ENCODE measurements at regions not wholly inside any gene's neighbourhood (a gene's known extent, or its start where the extent isn't known, plus 50 kb on each side); places are given as distances from the start of the nearest gene placed in this dataset.

- no peaks in the 10 kb centered on the region for H3K27me3 ChIP-seq
- H3K27ac ChIP-seq = no peak overlapping the region
- no peaks in the 10 kb centered on the region for H3K36me3 ChIP-seq
- H3K9me3 ChIP-seq = no peaks in the 10 kb centered on the region
- no peak overlapping the region for H3K4me3 ChIP-seq
- DNase-seq (no peak), ATAC-seq (no peak)
- intact Hi-C loops (cut with DNase I) = no loop called here
- no peak for TF ChIP-seq CTCF (IDR thresholded peaks at IDR 0.05)
- no peaks in the 10 kb centered on the region for H3K4me1 ChIP-seq
These were observed 1023.0 kb upstream of the ACVR2A start for GRCh38 chr2:146821836-146822316.

- no peak overlapping the region for H3K27ac ChIP-seq
- H3K27me3 ChIP-seq = no peaks in the 10 kb centered on the region
- no peak overlapping the region for H3K4me3 ChIP-seq
- DNase-seq (no peak), ATAC-seq (no peak)
- H3K4me1 ChIP-seq = no peaks in the 10 kb centered on the region
- no peaks in the 10 kb centered on the region for H3K9me3 ChIP-seq
- H3K36me3 ChIP-seq = no peaks in the 10 kb centered on the region
- intact Hi-C loops (cut with DNase I) = no loop called here
- TF ChIP-seq CTCF (IDR thresholded peaks at IDR 0.05) = no peak
These were observed 1024.2 kb upstream of the ACVR2A start for GRCh38 chr2:146820672-146821071.

- H3K9me3 ChIP-seq = no peaks in the 10 kb centered on the region
- TF ChIP-seq CTCF (IDR thresholded peaks at IDR 0.05) = no peak
- no peaks in the 10 kb centered on the region for H3K36me3 ChIP-seq
- no peak overlapping the region for H3K27ac ChIP-seq
- no peak for DNase-seq
- ATAC-seq = no peak
- no peak overlapping the region for H3K4me3 ChIP-seq
- no peaks in the 10 kb centered on the region for H3K27me3 ChIP-seq
- no peaks in the 10 kb centered on the region for H3K4me1 ChIP-seq
- intact Hi-C loops (cut with DNase I) = no loop called here
These were observed 1026.7 kb upstream of the ACVR2A start for GRCh38 chr2:146818122-146818521.

GRCh38 chr2:146817613-146818012 is 1027.2 kb upstream of the ACVR2A start:
- Histone ChIP-seq H3K4me1 (no peaks in the 10 kb centered on the region), H3K27me3 (no peaks in the 10 kb centered on the region), H3K36me3 (no peaks in the 10 kb centered on the region), H3K27ac (no peak overlapping the region), H3K9me3 (no peaks in the 10 kb centered on the region), H3K4me3 (no peak overlapping the region)
- TF ChIP-seq CTCF (IDR thresholded peaks at IDR 0.05) = no peak
- intact Hi-C loops (cut with DNase I) = no loop called here
- DNase-seq (no peak), ATAC-seq (no peak)

GRCh38 chr2:146814971-146815370 is 1029.9 kb upstream of the ACVR2A start:
- no peak overlapping the region for H3K27ac ChIP-seq
- no peak for TF ChIP-seq CTCF (IDR thresholded peaks at IDR 0.05)
- intact Hi-C loops (cut with DNase I) = no loop called here
- H3K27me3 ChIP-seq = no peaks in the 10 kb centered on the region
- H3K4me3 ChIP-seq = no peak overlapping the region
- H3K9me3 ChIP-seq = no peaks in the 10 kb centered on the region
- DNase-seq = no peak
- H3K36me3 ChIP-seq = no peaks in the 10 kb centered on the region
- H3K4me1 ChIP-seq = no peaks in the 10 kb centered on the region
- no peak for ATAC-seq

GRCh38 chr2:146807568-146808168 is 1037.2 kb upstream of the ACVR2A start:
- no peak for TF ChIP-seq CTCF (IDR thresholded peaks at IDR 0.05)
- H3K36me3 ChIP-seq = no peaks in the 10 kb centered on the region
- no peak overlapping the region for H3K4me3 ChIP-seq
- H3K27ac ChIP-seq = no peak overlapping the region
- H3K4me1 ChIP-seq = no peaks in the 10 kb centered on the region
- DNase-seq (no peak), ATAC-seq (no peak)
- intact Hi-C loops (cut with DNase I) = no loop called here
- no peaks in the 10 kb centered on the region for H3K9me3 ChIP-seq
- H3K27me3 ChIP-seq = no peaks in the 10 kb centered on the region
